Esophagus muscularis mucosa (tissue), 4 donors: ENCODE measurements at regions not wholly inside any gene's neighbourhood (a gene's known extent, or its start where the extent isn't known, plus 50 kb on each side); places are given as distances from the start of the nearest gene placed in this dataset.

Source experiments
- DNase-seq: peaks from one replicate; pipeline ENCODE4 v3.0.0-alpha.2; 2017; ENCODE audit errors: extremely low spot score
- H3K27ac ChIP-seq, 4 donors: fragments of 200-600 bp; sonication (generic); replicated peaks in 1 of 4; 1 replicate in 3 of 4; 2 replicates in 1 of 4; pipeline ENCODE4 v1.5.1; 2016 to 2019; ENCODE audit warnings: mild to moderate bottlenecking in 1 of 4
- H3K27me3 ChIP-seq, 4 donors: fragments of 200-600 bp; sonication (generic); one replicate each; pipeline versions ENCODE4 v1.5.1 to v1.6.0; 2016 to 2019
- H3K36me3 ChIP-seq, 4 donors: fragments of 200-600 bp; sonication (generic); one replicate each; pipeline ENCODE4 v1.5.1; 2016 to 2019
- H3K4me1 ChIP-seq, 4 donors: fragments of 200-600 bp; sonication (generic); one replicate each; pipeline ENCODE4 v1.5.1; 2016 to 2019
- H3K4me3 ChIP-seq, 4 donors: fragments of 200-600 bp; sonication (generic); 1 replicate in 2 of 4; 2 replicates in 2 of 4; pipeline ENCODE4 v1.5.1; 2016 to 2019; ENCODE audit warnings: mild to moderate bottlenecking in 4 of 4, moderate library complexity in 1 of 4
- H3K9me3 ChIP-seq, 4 donors: fragments of 200-600 bp; sonication (generic); 1 replicate in 3 of 4; 2 replicates in 1 of 4; pipeline ENCODE4 v1.5.1; 2016 to 2019
- EP300 ChIP-seq: sonication (generic); formaldehyde crosslinking; IDR thresholded peaks from one replicate; pipeline ENCODE4 v1.6.1; 2017; ENCODE audit warnings: antibody characterized with exemption
- POLR2A ChIP-seq: fragments of 450-650 bp; IDR thresholded peaks from one replicate; pipeline ENCODE4 v1.6.1; 2017; ENCODE audit warnings: antibody characterized with exemption, moderate library complexity, mild to moderate bottlenecking, low read depth
- POLR2AphosphoS5 ChIP-seq, 2 donors: sonication (generic); formaldehyde crosslinking; IDR thresholded peaks; one replicate each; pipeline ENCODE4 v1.6.1; 2017; ENCODE audit warnings: antibody characterized with exemption in 2 of 2
- WGBS: methylation state at CpG from one replicate; pipeline ENCODE4 v1.1.5; 2018; 5-methylcytosine and 5-hydroxymethylcytosine counted together
- intact Hi-C: fragments of 100-400 bp; cut with DNase I; formaldehyde crosslinking; loops from one replicate; pipeline ENCODE4 v1.15.1; 2023
- TF ChIP-seq, protein P1 (sequence below), 3 experiments: fragments of 200-600 bp in 2 of 3; fragments of 450-650 bp in 1 of 3; sonication (generic) in 2 of 3; IDR thresholded peaks; one replicate each; pipeline ENCODE4 v1.5.1; 2017 to 2019; ENCODE audit warnings: antibody characterized with exemption in 3 of 3, mild to moderate bottlenecking in 2 of 3, moderate library complexity in 1 of 3

GRCh38 chr4:101604976-101605375 is 185.6 kb upstream of the BANK1 start:
- TF ChIP-seq POLR2AphosphoS5 (IDR thresholded peaks at IDR 0.05) (no peak), EP300 (no peak), POLR2A (no peak)
- TF ChIP-seq, protein P1, sequence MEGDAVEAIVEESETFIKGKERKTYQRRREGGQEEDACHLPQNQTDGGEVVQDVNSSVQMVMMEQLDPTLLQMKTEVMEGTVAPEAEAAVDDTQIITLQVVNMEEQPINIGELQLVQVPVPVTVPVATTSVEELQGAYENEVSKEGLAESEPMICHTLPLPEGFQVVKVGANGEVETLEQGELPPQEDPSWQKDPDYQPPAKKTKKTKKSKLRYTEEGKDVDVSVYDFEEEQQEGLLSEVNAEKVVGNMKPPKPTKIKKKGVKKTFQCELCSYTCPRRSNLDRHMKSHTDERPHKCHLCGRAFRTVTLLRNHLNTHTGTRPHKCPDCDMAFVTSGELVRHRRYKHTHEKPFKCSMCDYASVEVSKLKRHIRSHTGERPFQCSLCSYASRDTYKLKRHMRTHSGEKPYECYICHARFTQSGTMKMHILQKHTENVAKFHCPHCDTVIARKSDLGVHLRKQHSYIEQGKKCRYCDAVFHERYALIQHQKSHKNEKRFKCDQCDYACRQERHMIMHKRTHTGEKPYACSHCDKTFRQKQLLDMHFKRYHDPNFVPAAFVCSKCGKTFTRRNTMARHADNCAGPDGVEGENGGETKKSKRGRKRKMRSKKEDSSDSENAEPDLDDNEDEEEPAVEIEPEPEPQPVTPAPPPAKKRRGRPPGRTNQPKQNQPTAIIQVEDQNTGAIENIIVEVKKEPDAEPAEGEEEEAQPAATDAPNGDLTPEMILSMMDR (IDR thresholded peaks at IDR 0.05): no peak
- Histone ChIP-seq H3K4me1 (no peaks in the 10 kb centered on the region), H3K4me3 (no peak overlapping the region), H3K27ac (no peak overlapping the region), H3K9me3 (no peaks in the 10 kb centered on the region), H3K36me3 (no peaks in the 10 kb centered on the region), H3K27me3 (no peaks in the 10 kb centered on the region)
- intact Hi-C loops: no loop called here
- no peak for DNase-seq
- 75% methylated on average over 1 of the region's 1 CpG for WGBS

DNA sequence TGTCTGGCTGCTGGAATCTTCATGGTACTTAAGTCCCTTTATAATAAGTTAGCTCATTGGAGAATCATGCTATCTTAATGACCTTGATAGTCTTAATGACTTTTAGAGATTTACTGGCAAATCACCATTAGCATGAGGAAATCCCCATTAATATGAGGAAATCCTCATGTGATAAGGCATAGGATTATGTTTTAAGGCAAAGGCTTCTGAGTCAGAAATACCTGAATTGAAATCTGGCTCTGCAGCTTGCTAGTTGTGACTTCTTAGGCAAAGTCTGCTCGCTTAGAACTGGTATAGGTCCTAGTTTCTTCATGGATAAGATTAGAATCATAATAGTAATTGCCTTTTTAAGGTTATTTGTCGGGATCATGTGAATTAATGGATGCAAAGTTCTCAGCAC is 190.2 kb upstream of the BANK1 start:
- Histone ChIP-seq H3K9me3 (no peaks in the 10 kb centered on the region), H3K36me3 (no peaks in the 10 kb centered on the region), H3K27me3 (no peaks in the 10 kb centered on the region), H3K4me3 (no peak overlapping the region), H3K27ac (no peak overlapping the region), H3K4me1 (no peaks in the 10 kb centered on the region)
- WGBS: 86% methylated on average over 2 of the region's 2 CpGs
- TF ChIP-seq EP300 (no peak), POLR2AphosphoS5 (IDR thresholded peaks at IDR 0.05) (no peak), POLR2A (no peak)
- TF ChIP-seq, protein P1 (IDR thresholded peaks at IDR 0.05): no peak
- intact Hi-C loops: no loop called here
- DNase-seq: no peak

- Histone ChIP-seq H3K36me3 (no peaks in the 10 kb centered on the region), H3K4me3 (no peak overlapping the region), H3K27ac (no peak overlapping the region), H3K4me1 (no peaks in the 10 kb centered on the region), H3K9me3 (no peaks in the 10 kb centered on the region), H3K27me3 (no peaks in the 10 kb centered on the region)
- intact Hi-C loops: no loop called here
- TF ChIP-seq EP300 (no peak), POLR2AphosphoS5 (IDR thresholded peaks at IDR 0.05) (no peak), POLR2A (no peak)
- TF ChIP-seq, protein P1 (IDR thresholded peaks at IDR 0.05): no peak
- WGBS: 54% methylated on average over 4 of the region's 4 CpGs
- no peak for DNase-seq
Observed at GRCh38 chr4:101599620-101600019, 190.9 kb upstream of the BANK1 start.

- H3K36me3 ChIP-seq: no peaks in the 10 kb centered on the region
- H3K4me3 ChIP-seq: no peak overlapping the region
- H3K9me3 ChIP-seq: no peaks in the 10 kb centered on the region
- TF ChIP-seq, protein P1 (IDR thresholded peaks at IDR 0.05): no peak
- TF ChIP-seq EP300 (no peak), POLR2AphosphoS5 (IDR thresholded peaks at IDR 0.05) (no peak), POLR2A (no peak)
- DNase-seq: no peak
- no peaks in the 10 kb centered on the region for H3K27me3 ChIP-seq
- WGBS: 76% methylated on average over 2 of the region's 2 CpGs
- no peaks in the 10 kb centered on the region for H3K4me1 ChIP-seq
- no peak overlapping the region for H3K27ac ChIP-seq
- intact Hi-C loops: no loop called here
Observed at GRCh38 chr4:101596781-101597552, 193.6 kb upstream of the BANK1 start.

- Histone ChIP-seq H3K36me3 (no peaks in the 10 kb centered on the region), H3K4me1 (no peaks in the 10 kb centered on the region), H3K27me3 (no peaks in the 10 kb centered on the region), H3K4me3 (no peak overlapping the region), H3K9me3 (no peaks in the 10 kb centered on the region), H3K27ac (no peak overlapping the region)
- WGBS: 97% methylated on average over 11 of the region's 11 CpGs
- intact Hi-C loops: no loop called here
- TF ChIP-seq POLR2AphosphoS5 (IDR thresholded peaks at IDR 0.05) (no peak), POLR2A (no peak)
- no peak for DNase-seq
Observed at GRCh38 chr4:101594588-101594987, 195.9 kb upstream of the BANK1 start.
